ENCODE measurements at regions not wholly inside any gene's neighbourhood (a gene's known extent, or its start where the extent isn't known, plus 50 kb on each side); places are given as distances from the start of the nearest gene placed in this dataset.

GRCh38 chr12:108039794-108040193 lies 89.3 kb upstream of the WSCD2 start:
- no peak overlapping the region for H3K4me3 ChIP-seq (ENCODE audit: low read depth, low read length)
- DNase-seq (ENCODE audit: low read depth), result no peak
- TF ChIP-seq CTCF (IDR thresholded peaks at IDR 0.05; ENCODE audit: insufficient read depth, low read depth, low read length, missing control alignments), result no peak

- no peak for TF ChIP-seq CTCF (IDR thresholded peaks at IDR 0.05; ENCODE audit: insufficient read depth, low read depth, low read length, missing control alignments)
- H3K4me3 ChIP-seq (ENCODE audit: low read depth, low read length), result no peak overlapping the region
- DNase-seq (ENCODE audit: low read depth), result no peak
These were observed 88.1 kb upstream of the WSCD2 start for GRCh38 chr12:108040947-108041346.

- H3K4me3 ChIP-seq (ENCODE audit: low read depth, low read length), result no peak overlapping the region
- no peak for TF ChIP-seq CTCF (IDR thresholded peaks at IDR 0.05; ENCODE audit: insufficient read depth, low read depth, low read length, missing control alignments)
- DNase-seq (ENCODE audit: low read depth), result no peak
These were observed 85.8 kb upstream of the WSCD2 start for GRCh38 chr12:108043286-108043685.

- no peak overlapping the region for H3K4me3 ChIP-seq (ENCODE audit: low read depth, low read length)
- no peak for DNase-seq (ENCODE audit: low read depth)
- TF ChIP-seq CTCF (IDR thresholded peaks at IDR 0.05; ENCODE audit: insufficient read depth, low read depth, low read length, missing control alignments), result no peak
These were observed 85.1 kb upstream of the WSCD2 start for GRCh38 chr12:108043750-108044533.

GRCh38 chr12:108046135-108046534 lies 83.0 kb upstream of the WSCD2 start:
- no peak overlapping the region for H3K4me3 ChIP-seq (ENCODE audit: low read depth, low read length)
- DNase-seq (ENCODE audit: low read depth), result no peak
- no peak for TF ChIP-seq CTCF (IDR thresholded peaks at IDR 0.05; ENCODE audit: insufficient read depth, low read depth, low read length, missing control alignments)

GRCh38 chr12:108046650-108047049 lies 82.4 kb upstream of the WSCD2 start:
- no peak for DNase-seq (ENCODE audit: low read depth)
- no peak overlapping the region for H3K4me3 ChIP-seq (ENCODE audit: low read depth, low read length)
- TF ChIP-seq CTCF (IDR thresholded peaks at IDR 0.05; ENCODE audit: insufficient read depth, low read depth, low read length, missing control alignments), result no peak

GRCh38 chr12:108047071-108047550 lies 82.0 kb upstream of the WSCD2 start:
- no peak for DNase-seq (ENCODE audit: low read depth)
- H3K4me3 ChIP-seq (ENCODE audit: low read depth, low read length), result no peak overlapping the region
- no peak for TF ChIP-seq CTCF (IDR thresholded peaks at IDR 0.05; ENCODE audit: insufficient read depth, low read depth, low read length, missing control alignments)
